GM10266 (cell line): ENCODE measurements at regions not wholly inside any gene's neighbourhood (a gene's known extent, or its start where the extent isn't known, plus 50 kb on each side); places are given as distances from the start of the nearest gene placed in this dataset.

Experiments used
- DNase-seq: peaks from one replicate; pipeline ENCODE4 v3.0.0; 2012; ENCODE audit errors: extremely low spot score
- CTCF ChIP-seq: IDR thresholded peaks from 2 replicates; pipeline ENCODE4 v1.5.1; 2012; ENCODE audit warnings: mild to moderate bottlenecking, low read depth; ENCODE audit not compliant: control insufficient read depth, insufficient read depth; ENCODE audit errors: missing control alignments

GRCh38 chr2:116222793-116223192, 1591.7 kb upstream of the DDX18 start:
- no peak for DNase-seq
- TF ChIP-seq CTCF: no peak

DNA sequence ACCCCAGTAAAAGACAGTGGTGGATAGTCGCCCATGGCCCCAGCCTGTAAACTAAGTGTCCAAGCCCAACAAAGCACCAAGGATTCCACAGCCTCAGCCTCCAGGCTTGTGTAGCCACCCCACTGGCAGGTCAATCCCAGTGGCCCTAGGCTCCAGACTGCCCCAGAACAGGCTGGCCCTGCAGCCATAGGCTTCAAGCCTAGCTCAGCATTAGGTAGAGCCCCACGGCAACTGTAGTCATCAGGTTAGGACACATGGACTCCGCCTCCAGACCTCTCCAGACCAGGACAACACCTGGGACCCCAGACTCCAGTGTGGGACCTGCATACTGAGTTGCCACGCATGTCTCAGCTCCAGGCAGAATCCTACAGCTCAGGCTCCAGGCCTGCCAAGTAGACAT, 1590.6 kb upstream of the DDX18 start:
- no peak for TF ChIP-seq CTCF
- no peak for DNase-seq

- no peak for TF ChIP-seq CTCF
- DNase-seq: no peak
Measured at GRCh38 chr2:116224610-116225009, 1589.9 kb upstream of the DDX18 start.

GRCh38 chr2:116238511-116238910, 1576.0 kb upstream of the DDX18 start:
- no peak for DNase-seq
- TF ChIP-seq CTCF: no peak

GRCh38 chr2:116250376-116250775, 1564.1 kb upstream of the DDX18 start:
- TF ChIP-seq CTCF: no peak

DNA sequence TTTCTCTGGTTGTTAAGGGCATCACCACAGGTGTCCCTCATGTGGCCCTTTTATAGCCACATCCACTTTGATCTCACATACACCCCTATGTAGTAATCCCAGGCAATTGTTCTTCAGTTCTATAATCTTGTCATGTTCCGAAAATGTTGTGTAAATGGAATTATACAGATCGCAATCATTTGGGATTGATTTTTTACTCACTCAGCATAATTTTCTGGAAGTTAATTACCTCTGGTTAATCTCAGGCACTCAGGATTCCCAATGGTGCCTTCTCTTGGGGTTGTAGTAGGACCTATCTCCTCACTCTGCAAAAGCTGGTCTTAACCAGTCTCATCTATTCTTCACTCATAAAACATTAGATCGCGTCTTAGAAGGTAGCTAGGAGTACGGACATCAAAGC, 1549.6 kb upstream of the DDX18 start:
- TF ChIP-seq CTCF: no peak
- DNase-seq: no peak

More at GRCh38 chr2:116250376-116250775, 1564.1 kb upstream of the DDX18 start:
- no peak for DNase-seq

GRCh38 chr2:116269040-116269439, 1545.5 kb upstream of the DDX18 start:
- TF ChIP-seq CTCF: no peak
- no peak for DNase-seq
